ENCODE measurements at regions not wholly inside any gene's neighbourhood (a gene's known extent, or its start where the extent isn't known, plus 50 kb on each side); places are given as distances from the start of the nearest gene placed in this dataset.
"Not testable (repeated sequence)": the region's sequence is repeated elsewhere in the genome, so short reads cannot be mapped to it uniquely, and the experiment has no call there.

- H3K27me3 Mint-ChIP-seq (ENCODE audit: low read depth, unreplicated experiment); H3K36me3 ChIP-seq (ENCODE audit: insufficient read depth, low read length); H3K27ac ChIP-seq (ENCODE audit: low read depth, low read length); H4K20me1 ChIP-seq (ENCODE audit: insufficient read depth, low read length); H3K4me1 Mint-ChIP-seq (ENCODE audit: low read depth, unreplicated experiment); H2AFZ ChIP-seq (ENCODE audit: low read depth, low read length); FAIRE-seq; H3K4me3 Mint-ChIP-seq (ENCODE audit: unreplicated experiment); DNase-seq (ENCODE audit: low read depth); H3K9ac ChIP-seq (ENCODE audit: low read length); H3K27ac Mint-ChIP-seq (ENCODE audit: unreplicated experiment); H3K79me2 ChIP-seq (ENCODE audit: insufficient read depth, low read length); H3K4me1 ChIP-seq (ENCODE audit: insufficient read depth, low read length); H3K4me2 ChIP-seq (ENCODE audit: low read length); H3K36me3 Mint-ChIP-seq (ENCODE audit: low read depth, unreplicated experiment); H3K4me3 ChIP-seq (ENCODE audit: insufficient read depth, low read depth, low read length); H3K27me3 ChIP-seq (ENCODE audit: insufficient read depth, low read length): not testable (repeated sequence)
- H3K9me3 Mint-ChIP-seq (ENCODE audit: unreplicated experiment), result peaks cover 19% of the 10 kb centered on the region
- peaks cover 12% of the 10 kb centered on the region for H3K9me3 ChIP-seq (ENCODE audit: insufficient read depth, low read depth, low read length)
Measured at GRCh38 chr14:105647426-105647783, 121.0 kb downstream of the TMEM121 start.

GRCh38 chr14:105647784-105648608 lies 121.6 kb downstream of the TMEM121 start:
- Histone ChIP-seq H2AFZ (ENCODE audit: low read depth, low read length) (no peak overlapping the region), H3K9me3 (ENCODE audit: insufficient read depth, low read depth, low read length) (peaks cover 12% of the 10 kb centered on the region), H3K27me3 (ENCODE audit: insufficient read depth, low read length) (no peaks in the 10 kb centered on the region), H3K4me2 (ENCODE audit: low read length) (no peak overlapping the region), H3K36me3 (ENCODE audit: insufficient read depth, low read length) (no peaks in the 10 kb centered on the region), H3K79me2 (ENCODE audit: insufficient read depth, low read length) (no peaks in the 10 kb centered on the region), H3K9ac (ENCODE audit: low read length) (no peak overlapping the region), H4K20me1 (ENCODE audit: insufficient read depth, low read length) (no peaks in the 10 kb centered on the region), H3K4me1 (ENCODE audit: insufficient read depth, low read length) (no peaks in the 10 kb centered on the region), H3K27ac (ENCODE audit: low read depth, low read length) (no peak overlapping the region), H3K4me3 (ENCODE audit: insufficient read depth, low read depth, low read length) (no peak overlapping the region)
- Mint-ChIP-seq H3K36me3 (ENCODE audit: low read depth, unreplicated experiment) (no peaks in the 10 kb centered on the region), H3K27me3 (ENCODE audit: low read depth, unreplicated experiment) (no peaks in the 10 kb centered on the region), H3K27ac (ENCODE audit: unreplicated experiment) (no peak overlapping the region), H3K4me3 (ENCODE audit: unreplicated experiment) (no peak overlapping the region), H3K9me3 (ENCODE audit: unreplicated experiment) (peaks cover 20% of the 10 kb centered on the region), H3K4me1 (ENCODE audit: low read depth, unreplicated experiment) (no peaks in the 10 kb centered on the region)
- DNase-seq (ENCODE audit: low read depth) (no peak), FAIRE-seq (no peak)
- TF ChIP-seq CTCF (IDR thresholded peaks at IDR 0.05; ENCODE audit: insufficient read depth, low read depth, low read length) (no peak), EZH2 (IDR thresholded peaks at IDR 0.05; ENCODE audit: insufficient read depth, low read length) (no peak)

- not testable (repeated sequence) for H3K36me3 Mint-ChIP-seq (ENCODE audit: low read depth, unreplicated experiment); H3K4me1 Mint-ChIP-seq (ENCODE audit: low read depth, unreplicated experiment); H2AFZ ChIP-seq (ENCODE audit: low read depth, low read length); H3K4me3 Mint-ChIP-seq (ENCODE audit: unreplicated experiment); H3K27ac Mint-ChIP-seq (ENCODE audit: unreplicated experiment); H3K36me3 ChIP-seq (ENCODE audit: insufficient read depth, low read length); FAIRE-seq; H3K27ac ChIP-seq (ENCODE audit: low read depth, low read length); H3K4me2 ChIP-seq (ENCODE audit: low read length); H3K4me3 ChIP-seq (ENCODE audit: insufficient read depth, low read depth, low read length); DNase-seq (ENCODE audit: low read depth); H3K27me3 ChIP-seq (ENCODE audit: insufficient read depth, low read length); H3K4me1 ChIP-seq (ENCODE audit: insufficient read depth, low read length); H4K20me1 ChIP-seq (ENCODE audit: insufficient read depth, low read length); H3K9ac ChIP-seq (ENCODE audit: low read length); H3K79me2 ChIP-seq (ENCODE audit: insufficient read depth, low read length); H3K27me3 Mint-ChIP-seq (ENCODE audit: low read depth, unreplicated experiment)
- H3K9me3 ChIP-seq (ENCODE audit: insufficient read depth, low read depth, low read length), result peaks cover 12% of the 10 kb centered on the region
- H3K9me3 Mint-ChIP-seq (ENCODE audit: unreplicated experiment), result peaks cover 19% of the 10 kb centered on the region
Measured at GRCh38 chr14:105648609-105649535, 122.5 kb downstream of the TMEM121 start.

- not testable (repeated sequence) for H3K4me3 Mint-ChIP-seq (ENCODE audit: unreplicated experiment); H2AFZ ChIP-seq (ENCODE audit: low read depth, low read length); H3K27me3 ChIP-seq (ENCODE audit: insufficient read depth, low read length); H3K36me3 Mint-ChIP-seq (ENCODE audit: low read depth, unreplicated experiment); H3K27me3 Mint-ChIP-seq (ENCODE audit: low read depth, unreplicated experiment); H4K20me1 ChIP-seq (ENCODE audit: insufficient read depth, low read length); H3K4me3 ChIP-seq (ENCODE audit: insufficient read depth, low read depth, low read length); H3K36me3 ChIP-seq (ENCODE audit: insufficient read depth, low read length); H3K27ac ChIP-seq (ENCODE audit: low read depth, low read length); H3K4me1 Mint-ChIP-seq (ENCODE audit: low read depth, unreplicated experiment); H3K27ac Mint-ChIP-seq (ENCODE audit: unreplicated experiment); H3K4me2 ChIP-seq (ENCODE audit: low read length); FAIRE-seq; H3K79me2 ChIP-seq (ENCODE audit: insufficient read depth, low read length); H3K9ac ChIP-seq (ENCODE audit: low read length); DNase-seq (ENCODE audit: low read depth); H3K4me1 ChIP-seq (ENCODE audit: insufficient read depth, low read length)
- H3K9me3 ChIP-seq (ENCODE audit: insufficient read depth, low read depth, low read length), result peaks cover 12% of the 10 kb centered on the region
- H3K9me3 Mint-ChIP-seq (ENCODE audit: unreplicated experiment), result peaks cover 17% of the 10 kb centered on the region
Measured at GRCh38 chr14:105652317-105652716, 125.9 kb downstream of the TMEM121 start.

- H3K4me3 ChIP-seq (ENCODE audit: insufficient read depth, low read depth, low read length); H3K4me1 Mint-ChIP-seq (ENCODE audit: low read depth, unreplicated experiment); H3K36me3 Mint-ChIP-seq (ENCODE audit: low read depth, unreplicated experiment); H3K9me3 ChIP-seq (ENCODE audit: insufficient read depth, low read depth, low read length); H3K27me3 ChIP-seq (ENCODE audit: insufficient read depth, low read length); H3K27me3 Mint-ChIP-seq (ENCODE audit: low read depth, unreplicated experiment); H3K4me1 ChIP-seq (ENCODE audit: insufficient read depth, low read length); H3K36me3 ChIP-seq (ENCODE audit: insufficient read depth, low read length); H3K4me2 ChIP-seq (ENCODE audit: low read length); H3K27ac Mint-ChIP-seq (ENCODE audit: unreplicated experiment); H4K20me1 ChIP-seq (ENCODE audit: insufficient read depth, low read length); H2AFZ ChIP-seq (ENCODE audit: low read depth, low read length); DNase-seq (ENCODE audit: low read depth); H3K27ac ChIP-seq (ENCODE audit: low read depth, low read length); H3K4me3 Mint-ChIP-seq (ENCODE audit: unreplicated experiment); FAIRE-seq; H3K79me2 ChIP-seq (ENCODE audit: insufficient read depth, low read length); H3K9ac ChIP-seq (ENCODE audit: low read length): not testable (repeated sequence)
- H3K9me3 Mint-ChIP-seq (ENCODE audit: unreplicated experiment), result peaks cover 19% of the 10 kb centered on the region
Measured at GRCh38 chr14:105653921-105654320, 127.5 kb downstream of the TMEM121 start.
